Neural progenitor cell (in vitro differentiated cells): ENCODE measurements at regions not wholly inside any gene's neighbourhood (a gene's known extent, or its start where the extent isn't known, plus 50 kb on each side); places are given as distances from the start of the nearest gene placed in this dataset.

Experiments used
- DNase-seq: peaks from one replicate; pipeline ENCODE4 v3.0.0-alpha.2; 2016; ENCODE audit warnings: low spot score
- H2AFZ ChIP-seq: fragments of 200-600 bp; sonication (generic); replicated peaks from 2 replicates; pipeline ENCODE4 v1.6.1; 2016; ENCODE audit warnings: antibody characterized with exemption
- H3F3A ChIP-seq: fragments of 200-600 bp; sonication (generic); 2 replicates; pipeline ENCODE4 v1.6.1; 2016; ENCODE audit warnings: antibody characterized with exemption, low read depth
- H3K27ac ChIP-seq: fragments of 200-600 bp; sonication (generic); 2 replicates; pipeline ENCODE4 v1.5.1; 2016; ENCODE audit warnings: mild to moderate bottlenecking
- H3K27me3 ChIP-seq: fragments of 200-600 bp; sonication (generic); 2 replicates; pipeline ENCODE4 v1.6.1; 2016; ENCODE audit warnings: mild to moderate bottlenecking, moderate library complexity
- H3K36me3 ChIP-seq: fragments of 200-600 bp; sonication (generic); 2 replicates; pipeline ENCODE4 v1.5.1; 2016
- H3K4me1 ChIP-seq: fragments of 200-600 bp; sonication (generic); 2 replicates; pipeline ENCODE4 v1.6.1; 2016; ENCODE audit warnings: mixed run types
- H3K4me2 ChIP-seq: fragments of 200-600 bp; sonication (generic); 2 replicates; pipeline ENCODE4 v1.6.1; 2016
- H3K4me3 ChIP-seq: fragments of 200-600 bp; sonication (generic); 2 replicates; pipeline ENCODE4 v1.5.1; 2016
- H3K79me2 ChIP-seq: fragments of 200-600 bp; sonication (generic); 2 replicates; pipeline ENCODE4 v1.6.1; 2016; ENCODE audit warnings: low read depth
- H3K9ac ChIP-seq: fragments of 200-600 bp; sonication (generic); 2 replicates; pipeline ENCODE4 v1.6.1; 2016
- H3K9me3 ChIP-seq: fragments of 200-600 bp; sonication (generic); 2 replicates; pipeline ENCODE4 v1.5.1; 2016; ENCODE audit warnings: low read depth
- H4K20me1 ChIP-seq: fragments of 200-600 bp; sonication (generic); 2 replicates; pipeline ENCODE4 v1.6.1; 2016; ENCODE audit warnings: low read depth
- H3K27ac Mint-ChIP-seq: 3 replicates; pipeline ENCODE4 v1.8.0; 2021; ENCODE audit warnings: mixed read lengths
- H3K27me3 Mint-ChIP-seq: 2 replicates; pipeline ENCODE4 v1.8.0; 2022; ENCODE audit warnings: low read depth, mild to moderate bottlenecking, inconsistent platforms, moderate library complexity, mixed read lengths; ENCODE audit not compliant: insufficient read depth
- H3K36me3 Mint-ChIP-seq: 3 replicates; pipeline ENCODE4 v1.8.0; 2021; ENCODE audit warnings: mixed read lengths
- H3K4me1 Mint-ChIP-seq: 3 replicates; pipeline ENCODE4 v1.8.0; 2021; ENCODE audit warnings: mixed read lengths
- H3K4me3 Mint-ChIP-seq: 3 replicates; pipeline ENCODE4 v1.8.0; 2021; ENCODE audit warnings: mild to moderate bottlenecking, moderate library complexity, mixed read lengths
- H3K9me3 Mint-ChIP-seq: 3 replicates; pipeline ENCODE4 v1.8.0; 2020; ENCODE audit warnings: mixed read lengths
- EZH2 ChIP-seq: fragments of 200-600 bp; sonication (generic); IDR thresholded peaks from 2 replicates; pipeline ENCODE4 v1.6.1; 2017; ENCODE audit warnings: antibody characterized with exemption, mild to moderate bottlenecking, moderate library complexity
- EZH2phosphoT487 ChIP-seq: fragments of 200-600 bp; sonication (generic); IDR thresholded peaks from 2 replicates; pipeline ENCODE4 v1.6.1; 2017; ENCODE audit warnings: antibody characterized with exemption
- TF ChIP-seq, protein P1 (sequence below): fragments of 200-600 bp; sonication (generic); IDR thresholded peaks from 2 replicates; pipeline ENCODE4 v1.5.1; 2017; ENCODE audit warnings: antibody characterized with exemption, mild to moderate bottlenecking

DNA sequence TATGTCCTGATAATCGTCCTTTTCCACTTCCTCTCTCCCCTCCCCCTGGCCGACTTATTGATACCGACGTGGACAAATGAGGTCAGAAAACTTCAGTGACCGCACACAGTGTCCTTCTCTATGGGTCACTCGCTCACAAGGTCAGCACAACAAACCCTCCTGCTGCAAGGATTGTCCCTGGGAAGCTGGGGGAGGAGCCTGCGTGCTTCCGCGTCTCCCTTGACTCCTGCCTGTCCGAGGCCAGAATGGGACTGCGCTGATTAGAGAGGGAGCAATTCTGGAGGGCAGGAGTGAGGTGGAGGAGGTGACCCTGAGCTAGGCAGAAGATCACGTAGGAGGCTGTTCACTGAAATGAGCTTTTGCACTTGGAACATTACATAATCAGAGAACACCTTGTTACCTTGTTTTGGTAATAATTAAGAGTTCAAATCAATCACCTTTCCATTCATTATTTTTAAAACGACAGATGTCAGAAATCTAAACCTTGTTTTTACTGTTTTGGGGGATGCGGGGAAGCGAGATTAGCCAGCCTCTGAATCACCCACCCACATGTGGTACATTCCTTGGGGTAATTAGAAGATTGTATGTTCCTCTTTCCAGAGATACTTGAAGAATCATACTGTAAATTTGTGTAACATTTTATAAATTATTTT lies 70.6 kb downstream of the CTAGE1 start:
- H3K4me1 Mint-ChIP-seq, result peaks cover 63% of the 10 kb centered on the region
- no peaks in the 10 kb centered on the region for H3K36me3 Mint-ChIP-seq
- Histone ChIP-seq H3K4me3 (peak overlapping the region; percentile 16), H3K9ac (no peak overlapping the region), H3K9me3 (no peaks in the 10 kb centered on the region), H3K36me3 (no peaks in the 10 kb centered on the region), H3K27me3 (peaks cover 95% of the 10 kb centered on the region), H2AFZ (no peak overlapping the region), H3K4me1 (no peaks in the 10 kb centered on the region), H3K79me2 (no peaks in the 10 kb centered on the region), H3F3A (peaks cover 12% of the 10 kb centered on the region), H3K4me2 (peak overlapping the region; percentile 30), H3K27ac (no peak overlapping the region), H4K20me1 (peaks cover 32% of the 10 kb centered on the region)
- peaks cover 60% of the 10 kb centered on the region for H3K27me3 Mint-ChIP-seq
- no peaks in the 10 kb centered on the region for H3K9me3 Mint-ChIP-seq
- H3K27ac Mint-ChIP-seq, result no peak overlapping the region
- TF ChIP-seq EZH2phosphoT487 (no peak), EZH2 (no peak)
- TF ChIP-seq, protein P1, sequence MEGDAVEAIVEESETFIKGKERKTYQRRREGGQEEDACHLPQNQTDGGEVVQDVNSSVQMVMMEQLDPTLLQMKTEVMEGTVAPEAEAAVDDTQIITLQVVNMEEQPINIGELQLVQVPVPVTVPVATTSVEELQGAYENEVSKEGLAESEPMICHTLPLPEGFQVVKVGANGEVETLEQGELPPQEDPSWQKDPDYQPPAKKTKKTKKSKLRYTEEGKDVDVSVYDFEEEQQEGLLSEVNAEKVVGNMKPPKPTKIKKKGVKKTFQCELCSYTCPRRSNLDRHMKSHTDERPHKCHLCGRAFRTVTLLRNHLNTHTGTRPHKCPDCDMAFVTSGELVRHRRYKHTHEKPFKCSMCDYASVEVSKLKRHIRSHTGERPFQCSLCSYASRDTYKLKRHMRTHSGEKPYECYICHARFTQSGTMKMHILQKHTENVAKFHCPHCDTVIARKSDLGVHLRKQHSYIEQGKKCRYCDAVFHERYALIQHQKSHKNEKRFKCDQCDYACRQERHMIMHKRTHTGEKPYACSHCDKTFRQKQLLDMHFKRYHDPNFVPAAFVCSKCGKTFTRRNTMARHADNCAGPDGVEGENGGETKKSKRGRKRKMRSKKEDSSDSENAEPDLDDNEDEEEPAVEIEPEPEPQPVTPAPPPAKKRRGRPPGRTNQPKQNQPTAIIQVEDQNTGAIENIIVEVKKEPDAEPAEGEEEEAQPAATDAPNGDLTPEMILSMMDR, result no peak
- peak; percentile 77 for DNase-seq
- peak overlapping the region; percentile 83 for H3K4me3 Mint-ChIP-seq

DNA sequence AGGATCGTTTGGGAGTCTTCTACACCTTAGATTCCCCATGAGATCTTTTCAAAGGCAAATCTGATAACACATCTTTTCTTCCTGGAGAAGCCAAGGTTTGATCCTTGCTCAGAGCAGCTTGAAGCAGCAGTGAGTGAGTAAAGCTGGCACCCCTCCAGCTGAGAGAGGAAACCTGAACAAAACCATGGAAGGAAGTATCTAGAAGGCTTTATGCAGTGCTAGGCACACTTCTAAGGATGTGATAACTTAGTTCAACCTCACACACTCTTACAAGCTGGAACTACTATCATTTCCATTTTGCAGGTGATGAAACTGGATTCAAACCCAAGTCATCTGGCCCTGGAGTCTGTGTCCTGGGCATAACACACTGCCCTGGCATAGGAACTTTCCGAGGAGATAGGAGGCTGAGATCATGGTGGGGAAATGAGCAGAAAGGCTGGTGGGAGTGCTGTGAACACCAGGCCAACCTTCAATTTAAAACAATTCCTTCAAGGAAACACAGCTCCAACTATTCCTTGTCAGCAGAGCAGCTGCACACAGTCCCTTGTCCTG lies 71.2 kb downstream of the CTAGE1 start:
- TF ChIP-seq EZH2phosphoT487 (no peak), EZH2 (no peak)
- TF ChIP-seq, protein P1, result no peak
- Histone ChIP-seq H3K36me3 (no peaks in the 10 kb centered on the region), H3F3A (peaks cover 12% of the 10 kb centered on the region), H3K79me2 (no peaks in the 10 kb centered on the region), H4K20me1 (peaks cover 32% of the 10 kb centered on the region), H3K4me3 (peak overlapping the region; percentile 16), H3K27me3 (peaks cover 90% of the 10 kb centered on the region), H3K27ac (no peak overlapping the region), H2AFZ (no peak overlapping the region), H3K4me2 (peak overlapping the region; percentile 30), H3K9me3 (no peaks in the 10 kb centered on the region), H3K9ac (no peak overlapping the region), H3K4me1 (no peaks in the 10 kb centered on the region)
- Mint-ChIP-seq H3K36me3 (no peaks in the 10 kb centered on the region), H3K27me3 (peaks cover 61% of the 10 kb centered on the region), H3K4me1 (peaks cover 63% of the 10 kb centered on the region), H3K27ac (no peak overlapping the region), H3K4me3 (peak overlapping the region; percentile 83), H3K9me3 (no peaks in the 10 kb centered on the region)
- DNase-seq, result no peak

DNA sequence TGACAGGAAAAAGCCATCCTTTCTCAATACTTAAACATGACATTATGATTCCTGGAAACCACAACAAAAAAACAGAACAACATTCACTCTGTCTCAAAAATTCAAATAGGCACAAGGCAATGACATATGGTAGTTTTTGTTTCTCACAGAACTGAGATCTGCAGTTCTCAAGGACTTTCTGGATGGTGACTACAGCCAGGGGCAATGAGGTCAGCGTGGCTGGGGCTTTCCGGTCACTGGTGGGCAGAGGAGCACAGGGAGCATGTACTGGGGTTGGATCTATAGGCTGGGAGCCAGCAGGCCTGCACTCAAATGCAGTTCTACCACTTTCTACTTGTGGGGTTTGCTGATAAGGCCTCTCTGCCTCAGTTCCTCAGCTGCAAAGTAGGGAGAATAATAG lies 72.0 kb downstream of the CTAGE1 start:
- TF ChIP-seq EZH2 (no peak), EZH2phosphoT487 (no peak)
- TF ChIP-seq, protein P1, result no peak
- Histone ChIP-seq H2AFZ (no peak overlapping the region), H3K4me2 (no peak overlapping the region), H3F3A (peaks cover 12% of the 10 kb centered on the region), H3K9me3 (no peaks in the 10 kb centered on the region), H3K4me1 (no peaks in the 10 kb centered on the region), H3K36me3 (no peaks in the 10 kb centered on the region), H3K4me3 (no peak overlapping the region), H4K20me1 (peaks cover 32% of the 10 kb centered on the region), H3K79me2 (no peaks in the 10 kb centered on the region), H3K27me3 (peaks cover 88% of the 10 kb centered on the region), H3K27ac (no peak overlapping the region), H3K9ac (no peak overlapping the region)
- no peak overlapping the region for H3K27ac Mint-ChIP-seq
- no peak for DNase-seq
- H3K4me1 Mint-ChIP-seq, result peaks cover 63% of the 10 kb centered on the region
- no peaks in the 10 kb centered on the region for H3K36me3 Mint-ChIP-seq
- H3K27me3 Mint-ChIP-seq, result peaks cover 56% of the 10 kb centered on the region
- H3K9me3 Mint-ChIP-seq, result no peaks in the 10 kb centered on the region
- H3K4me3 Mint-ChIP-seq, result peak overlapping the region; percentile 8
